ENCODE measurements at regions not wholly inside any gene's neighbourhood (a gene's known extent, or its start where the extent isn't known, plus 50 kb on each side); places are given as distances from the start of the nearest gene placed in this dataset.

- Histone ChIP-seq H3K4me3 (no peak overlapping the region), H3K27ac (no peak overlapping the region), H3K36me3 (ENCODE audit: insufficient read depth in 1 of 2, low read depth in 1 of 2) (no peaks in the 10 kb centered on the region), H3K9me3 (no peaks in the 10 kb centered on the region), H3K27me3 (ENCODE audit: insufficient read depth in 3 of 3, low read length in 2 of 3) (peaks cover 0 to 2% (median 0%) of the 10 kb centered on the region in 3 donors), H3K4me1 (peaks cover 11% of the 10 kb centered on the region)
- intact Hi-C loops (cut with DNase I), result no loop called here
- no peak for DNase-seq
- 94 to 97% (median 96%) methylated on average over 24 of the region's 24 CpGs for WGBS, 3 donors
- TF ChIP-seq CTCF (IDR thresholded peaks at IDR 0.05), result no peak
- ATAC-seq, result no peak
Observed at GRCh38 chr9:82088591-82088990, 100.0 kb downstream of the SPATA31D1 start.

GRCh38 chr9:82090046-82090445, 101.5 kb downstream of the SPATA31D1 start:
- peaks cover 0 to 2% (median 0%) of the 10 kb centered on the region in 3 donors for H3K27me3 ChIP-seq (ENCODE audit: insufficient read depth in 3 of 3, low read length in 2 of 3)
- 88 to 100% (median 89%) methylated on average over 2 of the region's 2 CpGs for WGBS, 3 donors
- H3K4me3 ChIP-seq, result no peak overlapping the region
- DNase-seq (no peak), ATAC-seq (no peak)
- H3K27ac ChIP-seq, result no peak overlapping the region
- intact Hi-C loops (cut with DNase I), result no loop called here
- no peak for TF ChIP-seq CTCF (IDR thresholded peaks at IDR 0.05)
- H3K4me1 ChIP-seq, result peaks cover 11% of the 10 kb centered on the region
- no peaks in the 10 kb centered on the region for H3K36me3 ChIP-seq (ENCODE audit: insufficient read depth in 1 of 2, low read depth in 1 of 2)
- H3K9me3 ChIP-seq, result no peaks in the 10 kb centered on the region

GRCh38 chr9:82091100-82091499, 102.5 kb downstream of the SPATA31D1 start:
- 52 to 62% (median 61%) methylated on average over 1 of the region's 1 CpG for WGBS, 3 donors
- Histone ChIP-seq H3K4me3 (no peak overlapping the region), H3K9me3 (no peaks in the 10 kb centered on the region), H3K27ac (no peak overlapping the region), H3K36me3 (ENCODE audit: insufficient read depth in 1 of 2, low read depth in 1 of 2) (no peaks in the 10 kb centered on the region), H3K4me1 (peaks cover 11% of the 10 kb centered on the region), H3K27me3 (ENCODE audit: insufficient read depth in 3 of 3, low read length in 2 of 3) (peaks cover 0 to 2% (median 0%) of the 10 kb centered on the region in 3 donors)
- DNase-seq, result no peak
- TF ChIP-seq CTCF (IDR thresholded peaks at IDR 0.05), result no peak
- peak in 1 of 4 donors; percentile 48 for ATAC-seq
- intact Hi-C loops (cut with DNase I), result no loop called here

GRCh38 chr9:82091610-82092009, 103.0 kb downstream of the SPATA31D1 start:
- no peaks in the 10 kb centered on the region for H3K36me3 ChIP-seq (ENCODE audit: insufficient read depth in 1 of 2, low read depth in 1 of 2)
- intact Hi-C loops (cut with DNase I), result no loop called here
- no peaks in the 10 kb centered on the region for H3K9me3 ChIP-seq

More at GRCh38 chr9:82091610-82092009, 103.0 kb downstream of the SPATA31D1 start:
- H3K27ac ChIP-seq, result no peak overlapping the region
- H3K4me1 ChIP-seq, result peaks cover 11% of the 10 kb centered on the region
- no peak overlapping the region for H3K4me3 ChIP-seq
- DNase-seq, result no peak
- no peak for TF ChIP-seq CTCF (IDR thresholded peaks at IDR 0.05)
- no peak for ATAC-seq
- WGBS, 3 donors, result 83 to 86% (median 85%) methylated on average over 2 of the region's 2 CpGs
- H3K27me3 ChIP-seq (ENCODE audit: insufficient read depth in 3 of 3, low read length in 2 of 3), result peaks cover 0 to 2% (median 0%) of the 10 kb centered on the region in 3 donors

Data from psoas muscle (tissue), 7 donors.